Transverse colon (tissue), 4 donors: ENCODE measurements at regions not wholly inside any gene's neighbourhood (a gene's known extent, or its start where the extent isn't known, plus 50 kb on each side); places are given as distances from the start of the nearest gene placed in this dataset.

Experiments used
- EP300 ChIP-seq: sonication (generic); formaldehyde crosslinking; IDR thresholded peaks from one replicate; pipeline ENCODE4 v1.6.1; 2017; ENCODE audit warnings: antibody characterized with exemption, low read depth
- POLR2AphosphoS5 ChIP-seq, 3 donors: sonication (generic); formaldehyde crosslinking; IDR thresholded peaks; one replicate each; pipeline ENCODE4 v1.6.1; 2016; ENCODE audit warnings: antibody characterized with exemption in 3 of 3
- TF ChIP-seq, protein P1 (sequence below), 5 experiments: fragments of 200-600 bp in 3 of 5; fragments of 450-650 bp in 2 of 5; sonication (generic) in 3 of 5; IDR thresholded peaks; 1 replicate in 2 of 5; 2 replicates in 3 of 5; pipeline ENCODE4 v1.5.1; 2016 to 2017; ENCODE audit warnings: antibody characterized with exemption in 5 of 5, inconsistent platforms in 3 of 5, mild to moderate bottlenecking in 2 of 5, moderate library complexity in 1 of 5

DNA sequence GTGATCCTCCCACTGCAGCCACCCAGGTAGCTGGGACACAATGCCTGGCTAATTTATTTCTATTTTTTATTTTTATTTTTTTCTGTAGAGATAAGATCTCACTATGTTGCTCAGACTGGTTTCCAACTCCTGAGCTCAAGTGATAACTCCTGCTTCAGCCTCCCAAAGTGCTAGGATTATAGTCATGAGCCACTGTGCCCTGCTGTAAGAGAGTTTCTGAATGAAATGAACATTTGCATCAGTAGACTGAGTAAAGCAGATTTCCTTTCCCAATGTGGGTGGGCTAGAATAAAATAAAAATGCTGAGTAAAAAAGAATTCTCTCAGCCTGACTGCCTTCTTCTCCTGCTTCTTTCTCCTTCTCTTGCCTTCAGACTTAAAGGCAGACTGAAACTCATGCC lies 555.4 kb upstream of the PITX2 start:
- TF ChIP-seq POLR2AphosphoS5 (IDR thresholded peaks at IDR 0.05) (no peak), EP300 (no peak)
- TF ChIP-seq, protein P1, sequence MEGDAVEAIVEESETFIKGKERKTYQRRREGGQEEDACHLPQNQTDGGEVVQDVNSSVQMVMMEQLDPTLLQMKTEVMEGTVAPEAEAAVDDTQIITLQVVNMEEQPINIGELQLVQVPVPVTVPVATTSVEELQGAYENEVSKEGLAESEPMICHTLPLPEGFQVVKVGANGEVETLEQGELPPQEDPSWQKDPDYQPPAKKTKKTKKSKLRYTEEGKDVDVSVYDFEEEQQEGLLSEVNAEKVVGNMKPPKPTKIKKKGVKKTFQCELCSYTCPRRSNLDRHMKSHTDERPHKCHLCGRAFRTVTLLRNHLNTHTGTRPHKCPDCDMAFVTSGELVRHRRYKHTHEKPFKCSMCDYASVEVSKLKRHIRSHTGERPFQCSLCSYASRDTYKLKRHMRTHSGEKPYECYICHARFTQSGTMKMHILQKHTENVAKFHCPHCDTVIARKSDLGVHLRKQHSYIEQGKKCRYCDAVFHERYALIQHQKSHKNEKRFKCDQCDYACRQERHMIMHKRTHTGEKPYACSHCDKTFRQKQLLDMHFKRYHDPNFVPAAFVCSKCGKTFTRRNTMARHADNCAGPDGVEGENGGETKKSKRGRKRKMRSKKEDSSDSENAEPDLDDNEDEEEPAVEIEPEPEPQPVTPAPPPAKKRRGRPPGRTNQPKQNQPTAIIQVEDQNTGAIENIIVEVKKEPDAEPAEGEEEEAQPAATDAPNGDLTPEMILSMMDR (IDR thresholded peaks at IDR 0.05): no peak
